Mesothelial cell of epicardium (in vitro differentiated cells): ENCODE measurements at regions not wholly inside any gene's neighbourhood (a gene's known extent, or its start where the extent isn't known, plus 50 kb on each side); places are given as distances from the start of the nearest gene placed in this dataset.

Source experiments
- DNase-seq, 2 experiments: peaks; one replicate each; pipeline ENCODE4 v3.0.0; 2021; ENCODE audit warnings: low spot score in 2 of 2; ENCODE audit not compliant: unreplicated experiment in 2 of 2
- H3K27ac Mint-ChIP-seq: 2 replicates; pipeline ENCODE4 v1.8.0; 2021; ENCODE audit warnings: mixed read lengths
- H3K27me3 Mint-ChIP-seq: 2 replicates; pipeline ENCODE4 v1.8.0; 2021; ENCODE audit warnings: low read depth, mixed read lengths
- H3K36me3 Mint-ChIP-seq: 2 replicates; pipeline ENCODE4 v1.8.0; 2021; ENCODE audit warnings: mixed read lengths
- H3K4me1 Mint-ChIP-seq: 2 replicates; pipeline ENCODE4 v1.8.0; 2021; ENCODE audit warnings: mixed read lengths
- H3K4me3 Mint-ChIP-seq: 2 replicates; pipeline ENCODE4 v1.8.0; 2021; ENCODE audit warnings: mild to moderate bottlenecking, moderate library complexity, mixed read lengths
- H3K9me3 Mint-ChIP-seq: 2 replicates; pipeline ENCODE4 v1.8.0; 2021; ENCODE audit warnings: mixed read lengths
- CTCF ChIP-seq: fragments of 200-600 bp; sonication (generic); IDR thresholded peaks from one replicate; pipeline ENCODE4 v1.5.0; 2021; ENCODE audit warnings: antibody characterized with exemption; ENCODE audit not compliant: unreplicated experiment

- Mint-ChIP-seq H3K27me3 (no peaks in the 10 kb centered on the region), H3K27ac (no peak overlapping the region), H3K4me3 (no peak overlapping the region), H3K4me1 (peaks cover 19% of the 10 kb centered on the region), H3K9me3 (no peaks in the 10 kb centered on the region), H3K36me3 (no peaks in the 10 kb centered on the region)
- TF ChIP-seq CTCF = no peak
- no peak for DNase-seq
Observed at GRCh38 chr11:96508861-96509260, 119.0 kb downstream of the JRKL start.

- Mint-ChIP-seq H3K9me3 (peaks cover 42% of the 10 kb centered on the region), H3K27ac (no peak overlapping the region), H3K4me3 (no peak overlapping the region), H3K27me3 (no peaks in the 10 kb centered on the region), H3K4me1 (no peaks in the 10 kb centered on the region), H3K36me3 (peaks cover 6% of the 10 kb centered on the region)
- DNase-seq = no peak
- TF ChIP-seq CTCF = no peak
Observed at GRCh38 chr11:96520939-96521338, 131.1 kb downstream of the JRKL start.

- Mint-ChIP-seq H3K4me1 (no peaks in the 10 kb centered on the region), H3K9me3 (peaks cover 34% of the 10 kb centered on the region), H3K27ac (no peak overlapping the region), H3K36me3 (peaks cover 4% of the 10 kb centered on the region), H3K4me3 (no peak overlapping the region), H3K27me3 (no peaks in the 10 kb centered on the region)
- no peak for TF ChIP-seq CTCF
- no peak for DNase-seq
Observed at GRCh38 chr11:96523656-96524055, 133.8 kb downstream of the JRKL start.

- no peak for TF ChIP-seq CTCF
- no peaks in the 10 kb centered on the region for H3K27me3 Mint-ChIP-seq
- DNase-seq = no peak
- no peak overlapping the region for H3K4me3 Mint-ChIP-seq
- H3K36me3 Mint-ChIP-seq = peaks cover 5% of the 10 kb centered on the region
- H3K9me3 Mint-ChIP-seq = peaks cover 35% of the 10 kb centered on the region
- H3K4me1 Mint-ChIP-seq = no peaks in the 10 kb centered on the region
- peak overlapping the region; percentile 6 for H3K27ac Mint-ChIP-seq
Observed at GRCh38 chr11:96524475-96524874, 134.7 kb downstream of the JRKL start.

- Mint-ChIP-seq H3K36me3 (peaks cover 2% of the 10 kb centered on the region), H3K4me3 (no peak overlapping the region), H3K27ac (no peak overlapping the region), H3K27me3 (peaks cover 1% of the 10 kb centered on the region), H3K9me3 (peaks cover 54% of the 10 kb centered on the region), H3K4me1 (no peaks in the 10 kb centered on the region)
- no peak for TF ChIP-seq CTCF
- no peak for DNase-seq
Observed at GRCh38 chr11:96530473-96530872, 140.7 kb downstream of the JRKL start.

- no peak for DNase-seq
- H3K4me1 Mint-ChIP-seq = peaks cover 18% of the 10 kb centered on the region
- H3K27me3 Mint-ChIP-seq = peaks cover 3% of the 10 kb centered on the region
- peaks cover 2% of the 10 kb centered on the region for H3K36me3 Mint-ChIP-seq
- no peak overlapping the region for H3K4me3 Mint-ChIP-seq
- no peak for TF ChIP-seq CTCF
- no peak overlapping the region for H3K27ac Mint-ChIP-seq
- H3K9me3 Mint-ChIP-seq = peaks cover 16% of the 10 kb centered on the region
Observed at GRCh38 chr11:96538104-96538503, 148.3 kb downstream of the JRKL start.
